ENCODE measurements at regions not wholly inside any gene's neighbourhood (a gene's known extent, or its start where the extent isn't known, plus 50 kb on each side); places are given as distances from the start of the nearest gene placed in this dataset.
A peak's percentile ranks its signal among the peaks of the same experiment; 100 is the strongest.

DNA sequence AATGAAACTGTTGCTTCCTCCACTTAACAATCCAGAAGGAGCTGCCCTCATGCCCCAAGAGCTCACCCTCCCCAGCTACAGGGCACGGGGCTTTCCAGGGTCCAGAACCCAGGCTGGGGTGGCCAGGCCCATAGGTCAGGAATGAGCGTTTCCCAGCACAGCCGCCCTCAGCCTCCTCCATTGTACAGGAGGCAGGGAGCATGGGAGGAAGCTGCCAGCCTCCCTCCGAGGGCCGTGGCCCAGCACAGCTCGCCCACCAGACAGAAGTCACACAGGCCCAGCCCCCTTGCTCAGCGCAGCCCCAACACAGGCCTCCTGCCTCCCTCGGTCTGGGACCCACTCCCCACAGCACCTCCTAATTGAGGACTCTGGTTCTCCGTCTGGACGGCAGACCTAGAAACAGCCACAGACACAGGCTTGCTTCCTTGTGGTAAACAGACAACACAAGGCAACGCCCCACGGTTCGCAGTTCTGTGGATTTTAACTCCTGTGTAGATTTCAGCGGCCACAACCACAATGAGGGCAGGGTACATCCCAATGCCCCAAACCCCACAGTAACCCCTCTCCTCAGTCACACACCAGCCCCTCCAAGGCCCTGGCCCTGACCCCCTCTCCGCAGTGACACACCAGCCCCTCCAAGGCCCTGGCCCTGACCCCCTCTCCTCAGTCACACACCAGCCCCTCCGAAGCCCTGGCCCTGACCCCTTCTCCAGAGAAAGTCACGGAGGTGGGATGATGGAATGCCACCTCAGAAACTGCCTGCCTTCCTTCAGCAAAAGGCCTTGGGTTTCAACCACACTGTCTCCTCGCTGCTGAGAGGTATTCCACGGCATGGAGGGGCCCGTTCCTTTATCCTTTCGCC is 173.5 kb downstream of the DLL1 start:
- Mint-ChIP-seq H3K4me1 (ENCODE audit: unreplicated experiment) (no peaks in the 10 kb centered on the region), H3K9me3 (ENCODE audit: unreplicated experiment) (peaks cover 47% of the 10 kb centered on the region), H3K4me3 (ENCODE audit: unreplicated experiment) (no peak overlapping the region), H3K36me3 (ENCODE audit: unreplicated experiment) (no peaks in the 10 kb centered on the region), H3K27ac (ENCODE audit: unreplicated experiment) (no peak overlapping the region), H3K27me3 (ENCODE audit: unreplicated experiment) (no peaks in the 10 kb centered on the region)
- peak; percentile 77 for DNase-seq (ENCODE audit: extremely low spot score, unreplicated experiment)
- TF ChIP-seq, protein P1, sequence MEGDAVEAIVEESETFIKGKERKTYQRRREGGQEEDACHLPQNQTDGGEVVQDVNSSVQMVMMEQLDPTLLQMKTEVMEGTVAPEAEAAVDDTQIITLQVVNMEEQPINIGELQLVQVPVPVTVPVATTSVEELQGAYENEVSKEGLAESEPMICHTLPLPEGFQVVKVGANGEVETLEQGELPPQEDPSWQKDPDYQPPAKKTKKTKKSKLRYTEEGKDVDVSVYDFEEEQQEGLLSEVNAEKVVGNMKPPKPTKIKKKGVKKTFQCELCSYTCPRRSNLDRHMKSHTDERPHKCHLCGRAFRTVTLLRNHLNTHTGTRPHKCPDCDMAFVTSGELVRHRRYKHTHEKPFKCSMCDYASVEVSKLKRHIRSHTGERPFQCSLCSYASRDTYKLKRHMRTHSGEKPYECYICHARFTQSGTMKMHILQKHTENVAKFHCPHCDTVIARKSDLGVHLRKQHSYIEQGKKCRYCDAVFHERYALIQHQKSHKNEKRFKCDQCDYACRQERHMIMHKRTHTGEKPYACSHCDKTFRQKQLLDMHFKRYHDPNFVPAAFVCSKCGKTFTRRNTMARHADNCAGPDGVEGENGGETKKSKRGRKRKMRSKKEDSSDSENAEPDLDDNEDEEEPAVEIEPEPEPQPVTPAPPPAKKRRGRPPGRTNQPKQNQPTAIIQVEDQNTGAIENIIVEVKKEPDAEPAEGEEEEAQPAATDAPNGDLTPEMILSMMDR (IDR thresholded peaks at IDR 0.05): no peak

DNA sequence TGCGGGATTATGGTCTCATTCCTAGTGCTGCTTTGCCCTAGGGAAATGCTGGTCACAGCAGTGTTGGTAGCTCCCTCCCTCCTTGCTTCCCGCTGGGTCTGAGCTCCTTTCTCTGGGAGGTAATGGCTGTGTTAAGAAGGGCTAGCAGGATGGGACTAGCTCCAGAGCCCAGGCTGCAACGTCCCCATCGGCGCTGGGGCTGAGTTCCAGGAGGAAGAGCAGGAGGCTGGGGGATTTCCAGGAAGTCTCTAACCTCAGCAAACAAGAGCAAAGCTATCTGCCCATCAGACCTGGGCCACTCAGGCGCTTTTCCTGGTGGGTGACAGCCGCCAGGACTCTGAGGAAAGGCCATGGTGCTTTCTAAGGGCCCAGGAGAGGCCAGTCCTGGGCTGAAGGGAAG is 174.2 kb downstream of the DLL1 start:
- H3K27ac Mint-ChIP-seq (ENCODE audit: unreplicated experiment): no peak overlapping the region
- H3K9me3 Mint-ChIP-seq (ENCODE audit: unreplicated experiment): peaks cover 41% of the 10 kb centered on the region
- no peak overlapping the region for H3K4me3 Mint-ChIP-seq (ENCODE audit: unreplicated experiment)
- H3K36me3 Mint-ChIP-seq (ENCODE audit: unreplicated experiment): no peaks in the 10 kb centered on the region
- peak; percentile 78 for DNase-seq (ENCODE audit: extremely low spot score, unreplicated experiment)
- no peaks in the 10 kb centered on the region for H3K4me1 Mint-ChIP-seq (ENCODE audit: unreplicated experiment)
- no peaks in the 10 kb centered on the region for H3K27me3 Mint-ChIP-seq (ENCODE audit: unreplicated experiment)
- TF ChIP-seq, protein P1 (IDR thresholded peaks at IDR 0.05): no peak

DNA sequence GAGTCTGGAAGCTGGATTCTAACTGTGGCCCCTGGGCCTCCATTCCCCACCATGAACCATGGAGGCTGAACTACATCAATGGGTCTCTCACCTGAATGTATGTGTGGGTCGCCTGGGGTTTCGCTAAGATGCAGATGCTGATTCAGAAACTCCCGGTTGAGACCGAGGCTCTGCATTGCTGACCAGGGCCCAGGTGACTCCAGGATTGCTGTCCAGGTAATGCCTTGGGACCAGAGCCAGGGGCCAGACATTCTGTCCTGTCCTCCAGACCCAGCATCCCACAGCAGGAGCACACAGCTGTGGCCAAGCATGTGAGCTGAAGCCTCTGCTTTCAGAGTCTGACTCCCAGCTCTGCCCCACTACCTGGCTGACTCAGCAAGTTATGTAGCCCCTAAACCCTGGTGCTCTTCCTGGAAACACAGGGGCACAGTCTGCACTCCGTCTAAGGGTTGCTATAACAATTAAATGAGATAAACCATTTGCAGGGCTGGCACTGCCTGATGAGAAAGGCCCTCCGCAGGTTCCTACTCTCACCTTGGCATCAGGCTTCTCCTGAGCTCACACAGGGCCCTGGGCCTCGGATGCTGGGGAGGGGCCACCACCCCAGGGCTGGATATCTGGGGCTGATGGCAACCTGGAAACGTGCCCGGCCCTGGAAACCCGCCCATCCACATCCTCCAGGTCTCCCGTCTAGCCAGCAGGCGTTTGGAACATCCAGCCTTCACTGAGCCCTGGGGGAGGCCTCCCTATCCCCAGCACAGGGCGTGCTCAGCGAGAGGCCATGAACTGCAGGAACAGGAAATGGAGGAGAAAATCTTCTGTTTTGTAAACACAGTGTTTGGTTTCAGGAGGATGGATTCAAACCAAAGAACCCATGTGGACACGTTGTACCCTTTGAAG is 175.7 kb downstream of the DLL1 start:
- Mint-ChIP-seq H3K4me1 (ENCODE audit: unreplicated experiment) (no peaks in the 10 kb centered on the region), H3K27ac (ENCODE audit: unreplicated experiment) (no peak overlapping the region), H3K27me3 (ENCODE audit: unreplicated experiment) (no peaks in the 10 kb centered on the region), H3K9me3 (ENCODE audit: unreplicated experiment) (peaks cover 27% of the 10 kb centered on the region), H3K4me3 (ENCODE audit: unreplicated experiment) (no peak overlapping the region), H3K36me3 (ENCODE audit: unreplicated experiment) (no peaks in the 10 kb centered on the region)
- TF ChIP-seq, protein P1 (IDR thresholded peaks at IDR 0.05): no peak
- DNase-seq (ENCODE audit: extremely low spot score, unreplicated experiment): peak; percentile 65

DNA sequence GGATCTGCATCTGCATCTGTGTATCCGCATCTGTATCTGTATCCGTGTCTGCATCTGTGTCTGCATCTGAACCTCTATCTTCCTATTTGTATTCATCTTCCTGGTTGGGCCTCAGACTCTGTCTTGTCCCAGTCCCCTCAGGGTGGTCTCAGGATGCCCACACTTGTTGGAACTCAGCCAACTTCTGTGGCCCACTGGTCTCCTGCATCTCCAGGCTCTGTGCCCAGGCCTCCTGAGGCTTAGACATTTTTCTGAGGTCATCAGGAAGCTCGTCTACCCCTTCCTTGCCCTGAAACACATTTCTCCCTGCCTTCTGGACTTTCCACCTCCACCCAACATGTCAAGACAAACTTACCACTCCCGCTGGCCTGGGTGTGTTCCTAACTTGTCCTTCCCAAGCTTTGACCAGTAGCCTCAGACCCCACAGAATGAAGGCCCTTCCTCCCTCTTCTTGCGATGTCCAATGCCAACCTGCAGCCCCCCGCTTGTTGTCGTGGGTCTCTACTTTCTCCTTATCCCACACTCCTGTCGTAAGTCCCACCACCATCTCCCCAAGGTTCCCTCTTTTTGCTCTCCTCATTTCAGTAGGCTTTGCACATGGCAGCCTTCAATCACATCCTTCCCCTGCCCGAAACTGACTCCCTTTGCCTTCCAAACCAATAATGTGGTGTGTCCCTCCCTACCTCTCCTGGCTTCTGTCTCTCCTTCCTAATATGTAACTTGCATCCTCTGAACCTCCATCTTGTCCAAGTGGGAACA is 176.5 kb downstream of the DLL1 start:
- H3K27me3 Mint-ChIP-seq (ENCODE audit: unreplicated experiment): no peaks in the 10 kb centered on the region
- no peaks in the 10 kb centered on the region for H3K4me1 Mint-ChIP-seq (ENCODE audit: unreplicated experiment)
- DNase-seq (ENCODE audit: extremely low spot score, unreplicated experiment): peak; percentile 53
- no peaks in the 10 kb centered on the region for H3K36me3 Mint-ChIP-seq (ENCODE audit: unreplicated experiment)
- TF ChIP-seq, protein P1 (IDR thresholded peaks at IDR 0.05): no peak
- H3K27ac Mint-ChIP-seq (ENCODE audit: unreplicated experiment): no peak overlapping the region
- H3K4me3 Mint-ChIP-seq (ENCODE audit: unreplicated experiment): no peak overlapping the region
- peaks cover 19% of the 10 kb centered on the region for H3K9me3 Mint-ChIP-seq (ENCODE audit: unreplicated experiment)

Measured in osteocyte (in vitro differentiated cells).